ENCODE measurements at regions not wholly inside any gene's neighbourhood (a gene's known extent, or its start where the extent isn't known, plus 50 kb on each side); places are given as distances from the start of the nearest gene placed in this dataset.

GRCh38 chr2:156006721-156007618 is 325.6 kb downstream of the NR4A2 start:
- intact Hi-C loops (cut with DNase I; ENCODE audit: low total_unique reads) (no loop called here), in situ Hi-C loops (cut with MboI; ENCODE audit: low pct_ligation_motif_present in 1 of 4, low pct_unique_long_range_greater_than_20kb in 1 of 4, low sequenced_read_pairs in 3 of 4) (no loop called here)
- peaks cover 3 to 12% of the 10 kb centered on the region in 2 donors for H3K9me3 ChIP-seq
- 92% methylated on average over 17 of the region's 17 CpGs; no CpG with 5 or more reads in 1 of the 2 donors for WGBS, 2 donors (ENCODE audit: low coverage in 1 of 2)
- H3K4me3 ChIP-seq: no peak overlapping the region
- H3K27me3 ChIP-seq: no peaks in the 10 kb centered on the region
- H3K4me1 ChIP-seq: no peaks in the 10 kb centered on the region
- H3K27ac ChIP-seq: no peak overlapping the region
- H3K36me3 ChIP-seq: no peaks in the 10 kb centered on the region
- TF ChIP-seq POLR2AphosphoS5 (IDR thresholded peaks at IDR 0.05): no peak
- TF ChIP-seq POLR2A (IDR thresholded peaks at IDR 0.05): no peak
- no peak for TF ChIP-seq EP300 (IDR thresholded peaks at IDR 0.05; ENCODE audit: low read depth)
- TF ChIP-seq, protein P1, sequence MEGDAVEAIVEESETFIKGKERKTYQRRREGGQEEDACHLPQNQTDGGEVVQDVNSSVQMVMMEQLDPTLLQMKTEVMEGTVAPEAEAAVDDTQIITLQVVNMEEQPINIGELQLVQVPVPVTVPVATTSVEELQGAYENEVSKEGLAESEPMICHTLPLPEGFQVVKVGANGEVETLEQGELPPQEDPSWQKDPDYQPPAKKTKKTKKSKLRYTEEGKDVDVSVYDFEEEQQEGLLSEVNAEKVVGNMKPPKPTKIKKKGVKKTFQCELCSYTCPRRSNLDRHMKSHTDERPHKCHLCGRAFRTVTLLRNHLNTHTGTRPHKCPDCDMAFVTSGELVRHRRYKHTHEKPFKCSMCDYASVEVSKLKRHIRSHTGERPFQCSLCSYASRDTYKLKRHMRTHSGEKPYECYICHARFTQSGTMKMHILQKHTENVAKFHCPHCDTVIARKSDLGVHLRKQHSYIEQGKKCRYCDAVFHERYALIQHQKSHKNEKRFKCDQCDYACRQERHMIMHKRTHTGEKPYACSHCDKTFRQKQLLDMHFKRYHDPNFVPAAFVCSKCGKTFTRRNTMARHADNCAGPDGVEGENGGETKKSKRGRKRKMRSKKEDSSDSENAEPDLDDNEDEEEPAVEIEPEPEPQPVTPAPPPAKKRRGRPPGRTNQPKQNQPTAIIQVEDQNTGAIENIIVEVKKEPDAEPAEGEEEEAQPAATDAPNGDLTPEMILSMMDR (IDR thresholded peaks at IDR 0.05): no peak
- DNase-seq: no peak

DNA sequence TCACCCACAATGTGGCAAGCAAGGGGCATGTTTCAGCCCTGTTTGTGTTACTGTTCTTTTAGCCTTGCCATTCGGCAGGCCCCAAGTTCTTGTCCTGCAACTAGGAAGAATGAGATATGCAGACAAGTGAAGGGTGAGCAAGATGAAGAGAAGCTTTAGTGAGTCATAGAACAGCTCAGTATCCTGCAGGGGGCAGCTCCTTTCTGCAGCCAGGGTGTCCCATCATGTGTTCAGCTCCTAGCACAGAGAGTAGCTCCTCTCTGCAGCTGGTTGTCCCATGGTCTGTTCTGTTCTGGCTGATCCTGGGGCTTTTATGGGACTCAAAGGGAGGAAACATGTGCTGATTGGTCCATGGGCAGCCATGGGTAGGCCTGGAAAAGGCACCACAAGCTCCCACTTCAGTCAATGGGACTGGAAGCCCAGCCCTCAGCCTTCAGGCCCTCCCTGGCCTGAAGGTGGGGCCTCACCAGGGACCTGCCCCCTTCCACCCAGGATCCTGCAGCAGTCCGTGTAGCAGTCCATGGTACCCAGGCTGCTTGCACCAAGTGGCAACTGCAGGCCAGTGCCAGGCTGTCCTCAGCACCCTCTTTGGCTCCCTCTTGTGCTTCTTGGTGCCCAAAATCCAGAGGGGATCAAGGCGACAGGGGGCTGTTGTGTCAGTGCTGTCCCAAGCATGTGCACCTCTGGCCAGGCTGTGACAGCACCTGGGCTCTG is 326.4 kb downstream of the NR4A2 start:
- Histone ChIP-seq H3K27ac (no peak overlapping the region), H3K4me1 (no peaks in the 10 kb centered on the region), H3K27me3 (no peaks in the 10 kb centered on the region), H3K36me3 (no peaks in the 10 kb centered on the region), H3K4me3 (no peak overlapping the region), H3K9me3 (peaks cover 3 to 11% of the 10 kb centered on the region in 2 donors)
- intact Hi-C loops (cut with DNase I; ENCODE audit: low total_unique reads): no loop called here
- TF ChIP-seq, protein P1 (IDR thresholded peaks at IDR 0.05): no peak
- no peak for TF ChIP-seq EP300 (IDR thresholded peaks at IDR 0.05; ENCODE audit: low read depth)
- TF ChIP-seq POLR2A (IDR thresholded peaks at IDR 0.05): no peak
- no peak for TF ChIP-seq POLR2AphosphoS5 (IDR thresholded peaks at IDR 0.05)
- 92% methylated on average over 3 of the region's 3 CpGs; no CpG with 5 or more reads in 1 of the 2 donors for WGBS, 2 donors (ENCODE audit: low coverage in 1 of 2)
- DNase-seq: no peak
- in situ Hi-C loops (cut with MboI; ENCODE audit: low pct_ligation_motif_present in 1 of 4, low pct_unique_long_range_greater_than_20kb in 1 of 4, low sequenced_read_pairs in 3 of 4): no loop called here

DNA sequence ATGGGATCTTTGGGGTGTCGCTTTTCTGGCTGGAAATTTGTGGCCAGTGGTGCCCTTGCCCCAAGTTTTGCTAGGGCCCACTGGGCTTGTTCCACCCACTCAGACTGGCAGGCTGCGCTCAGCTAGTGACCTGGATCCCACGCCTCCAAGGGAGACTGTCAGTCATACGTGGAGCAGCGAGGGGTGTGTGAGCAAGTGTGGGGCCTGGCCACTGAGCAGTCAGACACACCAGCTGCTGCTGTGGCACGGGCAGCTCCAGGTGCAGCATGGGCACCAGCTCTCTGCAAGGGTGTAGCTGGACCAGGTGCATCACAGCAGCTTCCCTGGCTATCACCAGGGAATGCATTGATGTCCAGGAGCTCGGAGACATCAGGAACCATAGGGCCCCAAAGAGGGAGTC is 327.0 kb downstream of the NR4A2 start:
- Histone ChIP-seq H3K4me3 (no peak overlapping the region), H3K36me3 (no peaks in the 10 kb centered on the region), H3K4me1 (no peaks in the 10 kb centered on the region), H3K27me3 (no peaks in the 10 kb centered on the region), H3K27ac (no peak overlapping the region), H3K9me3 (peaks cover 0 to 6% of the 10 kb centered on the region in 2 donors)
- TF ChIP-seq POLR2A (IDR thresholded peaks at IDR 0.05) (no peak), POLR2AphosphoS5 (IDR thresholded peaks at IDR 0.05) (no peak), EP300 (IDR thresholded peaks at IDR 0.05; ENCODE audit: low read depth) (no peak)
- TF ChIP-seq, protein P1 (IDR thresholded peaks at IDR 0.05): no peak
- DNase-seq: no peak
- in situ Hi-C loops (cut with MboI; ENCODE audit: low pct_ligation_motif_present in 1 of 4, low pct_unique_long_range_greater_than_20kb in 1 of 4, low sequenced_read_pairs in 3 of 4): no loop called here
- intact Hi-C loops (cut with DNase I; ENCODE audit: low total_unique reads): no loop called here
- 80% methylated on average over 6 of the region's 7 CpGs; no CpG with 5 or more reads in 1 of the 2 donors for WGBS, 2 donors (ENCODE audit: low coverage in 1 of 2)

GRCh38 chr2:156004459-156004858 is 328.1 kb downstream of the NR4A2 start:
- no peak for DNase-seq
- TF ChIP-seq, protein P1 (IDR thresholded peaks at IDR 0.05): no peak
- TF ChIP-seq EP300 (IDR thresholded peaks at IDR 0.05; ENCODE audit: low read depth) (no peak), POLR2A (IDR thresholded peaks at IDR 0.05) (no peak), POLR2AphosphoS5 (IDR thresholded peaks at IDR 0.05) (no peak)
- Histone ChIP-seq H3K4me3 (no peak overlapping the region), H3K27ac (no peak overlapping the region), H3K36me3 (no peaks in the 10 kb centered on the region), H3K27me3 (no peaks in the 10 kb centered on the region), H3K4me1 (no peaks in the 10 kb centered on the region), H3K9me3 (no peaks in the 10 kb centered on the region)
- intact Hi-C loops (cut with DNase I; ENCODE audit: low total_unique reads): no loop called here
- in situ Hi-C loops (cut with MboI; ENCODE audit: low pct_ligation_motif_present in 1 of 4, low pct_unique_long_range_greater_than_20kb in 1 of 4, low sequenced_read_pairs in 3 of 4): no loop called here
- 89 to 93% methylated on average over 4 to 5 of the region's 5 CpGs for WGBS, 2 donors (ENCODE audit: low coverage in 1 of 2)
